Stimulated activated CD8-positive, alpha-beta memory T cell treated with anti-CD3 and anti-CD28 coated beads, Interleukin-7, amount 100 ng/mL, for 24 hours (primary cell): ENCODE measurements at regions not wholly inside any gene's neighbourhood (a gene's known extent, or its start where the extent isn't known, plus 50 kb on each side); places are given as distances from the start of the nearest gene placed in this dataset.
"Not testable (repeated sequence)": the region's sequence is repeated elsewhere in the genome, so short reads cannot be mapped to it uniquely, and the experiment has no call there.

Experiments
- DNase-seq: peaks from one replicate; pipeline ENCODE4 v3.0.0-alpha.2; 2020; ENCODE audit warnings: low read depth

GRCh38 chr3:28575746-28576613 lies 227.4 kb upstream of the AZI2 start:
- DNase-seq, result no peak

- no peak for DNase-seq
Measured at GRCh38 chr3:28576614-28577200, 228.1 kb upstream of the AZI2 start.

GRCh38 chr3:28577941-28578500 lies 229.4 kb upstream of the AZI2 start:
- DNase-seq, result no peak

DNA sequence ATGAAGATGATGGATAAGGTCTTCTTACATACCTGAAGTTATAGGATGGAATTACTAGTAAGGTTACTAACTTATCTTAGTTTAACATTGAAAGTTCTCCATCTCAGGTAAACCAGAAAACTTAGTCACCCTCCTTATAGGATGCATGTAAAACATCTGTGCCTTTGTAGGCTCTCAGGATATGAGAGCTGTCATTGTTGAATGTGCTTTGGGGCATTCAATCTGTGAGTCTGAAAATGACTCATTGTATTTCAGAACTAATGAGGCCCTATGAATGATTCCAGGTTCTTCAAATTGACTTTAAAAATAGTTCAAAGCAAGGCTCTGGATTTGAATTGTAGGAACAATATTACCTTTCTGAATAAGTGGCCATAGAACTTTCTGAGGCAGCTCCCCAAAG lies 237.7 kb upstream of the AZI2 start:
- DNase-seq, result no peak

DNA sequence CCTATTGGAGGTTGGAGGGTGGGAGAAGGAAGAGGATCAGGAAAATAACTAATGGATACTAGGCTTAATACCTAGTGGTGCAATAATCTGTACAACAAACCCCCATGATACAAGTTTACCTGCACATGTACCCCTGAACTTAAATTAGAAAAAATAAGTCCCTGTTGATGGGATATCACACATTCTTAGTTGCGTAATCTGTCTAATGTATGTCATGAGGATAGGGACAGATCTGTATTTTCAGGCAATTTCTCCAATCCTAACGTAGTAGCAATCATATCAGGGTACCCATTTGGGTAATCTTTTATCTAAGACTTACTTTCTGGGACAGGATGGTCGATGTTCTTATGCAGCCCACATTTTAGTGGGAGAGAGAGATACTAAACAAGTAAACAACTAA lies 239.1 kb upstream of the AZI2 start:
- no peak for DNase-seq

DNA sequence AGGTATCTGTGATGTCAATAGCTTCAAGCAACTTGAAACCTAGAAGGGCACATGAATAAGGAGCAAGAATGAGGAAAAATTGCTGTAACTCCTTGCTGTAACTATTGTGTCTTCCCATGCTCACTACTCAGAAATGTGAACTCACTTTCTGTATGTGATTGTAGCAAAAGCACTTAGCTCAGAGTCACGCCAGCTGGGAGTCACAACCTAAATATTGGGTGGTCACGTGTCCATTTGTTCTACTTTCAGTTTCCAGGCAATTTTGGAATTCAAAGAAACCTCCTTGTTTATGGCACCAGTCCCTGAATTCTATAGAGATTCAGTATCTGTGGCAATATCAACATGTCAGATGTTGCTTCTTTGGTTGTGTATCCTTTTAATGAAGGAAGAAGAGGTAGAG lies 241.6 kb upstream of the AZI2 start:
- DNase-seq, result no peak

DNA sequence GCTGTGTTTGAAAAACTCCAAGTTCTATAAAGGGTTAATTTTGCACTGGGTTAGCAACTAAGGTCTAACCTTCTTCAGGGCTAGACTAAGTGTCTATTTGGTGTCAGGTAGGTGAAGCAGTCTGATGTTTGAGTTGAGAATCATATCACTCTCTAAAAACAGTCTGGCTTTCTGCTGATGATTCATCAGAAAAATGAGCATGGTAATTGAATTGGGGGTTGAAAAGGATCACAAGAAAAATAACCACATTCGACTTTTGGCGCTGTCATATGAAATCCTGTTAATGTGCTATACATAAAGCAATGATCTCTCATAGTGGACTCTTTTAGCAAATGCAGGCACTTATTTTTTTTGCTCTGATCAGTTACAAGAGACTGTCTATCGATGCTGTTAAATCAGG lies 242.2 kb upstream of the AZI2 start:
- DNase-seq, result no peak

GRCh38 chr3:28595372-28595771 lies 246.7 kb upstream of the AZI2 start:
- no peak for DNase-seq

- no peak for DNase-seq
Measured at GRCh38 chr3:28597452-28597851, 248.8 kb upstream of the AZI2 start.

- DNase-seq, result no peak
Measured at GRCh38 chr3:28598165-28598564, 249.5 kb upstream of the AZI2 start.

DNA sequence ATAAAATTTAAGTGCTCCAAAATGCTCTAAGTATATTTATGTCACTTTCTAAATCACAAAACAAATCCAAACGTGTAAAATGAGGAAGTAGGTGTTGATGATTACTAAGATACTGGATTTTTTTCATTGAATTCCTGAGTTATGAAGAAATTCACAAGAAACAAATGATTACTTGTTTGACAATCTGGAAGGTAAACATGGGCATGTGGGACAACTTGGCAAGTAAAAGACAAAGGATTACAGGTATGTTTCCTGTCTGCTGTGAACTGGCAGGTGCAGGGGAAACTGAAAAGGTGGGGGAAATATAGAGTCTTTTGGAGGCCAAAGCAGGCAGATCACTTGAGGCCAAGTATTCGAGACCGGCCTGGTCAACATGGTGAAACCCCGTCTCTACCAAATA lies 252.7 kb upstream of the AZI2 start:
- DNase-seq, result no peak

DNA sequence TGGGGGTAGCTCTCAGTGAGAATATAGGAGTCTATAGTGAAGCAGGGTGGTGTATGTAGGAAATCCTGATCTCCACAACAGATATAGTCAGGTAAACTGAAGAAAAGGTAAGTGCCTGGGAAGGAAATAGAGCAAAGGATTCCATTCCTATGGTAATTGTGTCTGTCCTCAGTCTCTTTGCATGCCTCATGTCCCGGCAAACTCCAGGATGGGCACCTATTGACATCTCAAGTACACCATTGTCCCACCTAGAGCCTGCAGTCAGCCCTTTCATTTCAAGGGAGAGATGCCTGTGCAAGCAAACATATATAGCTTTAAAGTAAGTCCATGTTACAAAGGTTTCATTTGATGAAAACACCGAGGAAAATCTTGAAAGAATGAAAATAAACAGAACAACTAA lies 257.7 kb upstream of the AZI2 start:
- no peak for DNase-seq

DNA sequence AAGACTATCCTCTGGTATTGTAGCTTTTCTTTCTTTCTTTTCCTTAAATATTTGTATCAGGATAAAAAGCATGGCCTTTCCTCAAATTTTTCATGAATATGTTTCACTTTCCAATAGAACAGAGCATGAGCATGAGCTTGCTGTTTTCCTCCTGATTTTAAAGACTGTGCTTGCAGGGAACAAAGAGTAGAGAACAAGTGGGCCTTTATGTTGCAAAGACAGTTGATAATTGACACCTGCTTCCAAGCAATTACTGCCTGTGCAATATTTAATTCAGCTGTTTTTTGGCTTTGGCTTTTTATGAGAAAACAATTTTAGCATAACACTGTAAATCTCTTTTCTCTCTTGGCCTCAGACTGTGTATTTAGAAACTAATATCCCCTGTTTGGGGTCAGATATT lies 263.6 kb upstream of the AZI2 start:
- no peak for DNase-seq

- no peak for DNase-seq
Measured at GRCh38 chr3:28613511-28614106, 265.0 kb upstream of the AZI2 start.

GRCh38 chr3:28615071-28615470 lies 266.4 kb upstream of the AZI2 start:
- DNase-seq, result no peak

GRCh38 chr3:28615971-28616370 lies 267.3 kb upstream of the AZI2 start:
- no peak for DNase-seq

DNA sequence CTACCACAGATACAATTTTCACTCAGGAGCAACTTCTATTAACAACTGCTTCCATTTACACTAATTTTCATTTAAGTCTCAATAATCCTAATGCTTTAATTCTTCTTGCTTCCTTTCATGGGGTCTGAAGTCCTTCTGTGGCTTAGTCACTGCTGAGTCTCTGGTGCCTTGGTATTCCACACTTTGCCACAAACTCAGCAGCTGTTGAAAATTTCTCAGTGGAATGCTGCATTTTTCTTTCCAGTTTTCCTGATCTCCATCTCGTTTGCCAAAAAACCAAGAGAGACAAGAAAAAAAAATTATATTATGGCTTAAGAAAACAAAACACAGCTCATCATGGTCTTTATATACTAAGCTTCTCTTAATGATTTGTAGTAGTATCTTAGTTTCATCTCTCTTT lies 269.2 kb upstream of the AZI2 start:
- no peak for DNase-seq

- DNase-seq, result no peak
Measured at GRCh38 chr3:28623106-28623505, 274.5 kb upstream of the AZI2 start.

DNA sequence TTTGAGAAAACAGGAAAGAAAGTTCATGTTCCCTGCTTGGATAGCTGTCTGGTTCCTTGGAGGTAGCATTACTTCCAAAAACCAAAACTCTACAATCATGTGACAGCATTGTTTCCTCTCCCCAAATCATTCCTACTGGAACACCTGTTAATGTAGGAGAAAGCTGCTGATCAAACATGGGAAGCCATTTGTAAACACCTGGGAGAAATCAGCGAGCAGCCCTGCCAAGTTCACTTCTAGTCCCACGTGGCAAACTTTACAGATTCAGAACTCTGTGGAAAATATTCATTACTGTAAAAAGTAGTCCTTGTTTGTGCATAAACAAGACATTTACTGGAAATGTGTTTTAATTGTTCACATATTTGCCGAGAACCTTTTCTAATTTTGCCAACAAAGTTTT lies 275.5 kb upstream of the AZI2 start:
- no peak for DNase-seq

DNA sequence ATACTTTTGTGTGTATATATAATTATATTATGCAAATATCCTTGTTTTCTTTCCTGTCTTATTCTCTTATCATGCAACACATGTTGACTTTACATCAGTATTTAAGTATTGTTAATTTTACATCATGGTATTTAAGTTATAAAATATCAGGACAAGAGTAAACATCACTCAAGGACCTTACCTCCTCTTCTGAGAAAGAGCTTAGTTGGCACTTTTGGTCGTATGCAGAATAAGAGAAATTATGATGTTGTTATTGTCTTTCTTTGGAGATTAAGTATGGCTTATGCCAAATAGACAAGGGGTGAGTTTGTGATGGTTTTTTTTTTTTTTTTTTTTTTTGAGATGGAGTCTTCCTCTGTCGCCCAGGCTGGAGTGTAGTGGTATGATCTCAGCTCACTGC lies 279.2 kb upstream of the AZI2 start:
- DNase-seq, result not testable (repeated sequence)

DNA sequence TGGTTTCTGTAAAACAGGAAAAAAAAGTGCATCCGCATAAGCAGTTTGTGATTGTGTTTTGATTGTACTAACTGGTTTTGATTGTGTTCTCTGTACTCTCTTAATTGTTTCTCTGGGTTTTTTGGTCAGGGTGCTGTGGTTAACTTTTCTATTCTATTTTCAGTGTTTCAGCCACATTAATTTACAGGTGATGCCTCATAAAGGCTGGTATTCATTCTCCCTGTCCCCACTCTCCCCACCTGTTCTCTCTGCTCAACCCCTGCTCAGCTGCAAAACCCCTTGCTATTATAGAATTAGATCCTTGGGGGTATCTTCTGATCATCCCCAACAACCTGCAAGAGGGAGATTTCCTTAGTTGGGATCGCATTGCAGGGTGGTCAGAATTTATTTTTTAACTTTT lies 285.4 kb upstream of the AZI2 start:
- DNase-seq, result no peak

GRCh38 chr3:28637742-28638141 lies 289.1 kb upstream of the AZI2 start:
- no peak for DNase-seq

- no peak for DNase-seq
Measured at GRCh38 chr3:28645149-28645548, 296.5 kb upstream of the AZI2 start.
